ENCODE measurements at regions not wholly inside any gene's neighbourhood (a gene's known extent, or its start where the extent isn't known, plus 50 kb on each side); places are given as distances from the start of the nearest gene placed in this dataset.

- H3K27ac ChIP-seq (ENCODE audit: insufficient read depth, low read length), result no peak overlapping the region
- no peaks in the 10 kb centered on the region for H3K79me1 ChIP-seq (ENCODE audit: low read depth in 1 of 2, low read length in 2 of 2)
- intact Hi-C loops (cut with micrococcal nuclease), result no loop called here
- H2AK9ac ChIP-seq (replicated peaks; ENCODE audit: low read depth, low read length, poor library complexity), result no peak overlapping the region
- no peak for DNase-seq
- H3K4ac ChIP-seq (ENCODE audit: low read depth, low read length), result no peak overlapping the region
- no peaks in the 10 kb centered on the region for H3K27me3 ChIP-seq (ENCODE audit: control insufficient read depth, insufficient read depth, low read length)
- TF ChIP-seq NFE2L2 (IDR thresholded peaks at IDR 0.05; ENCODE audit: low read depth, low read length) (no peak), MXI1 (IDR thresholded peaks at IDR 0.05; ENCODE audit: borderline replicate concordance, low read depth, low read length) (no peak), MAFK (IDR thresholded peaks at IDR 0.05; ENCODE audit: low read depth, low read length) (no peak), CTCF (conservative IDR thresholded peaks at IDR 0.05; ENCODE audit: low read depth, low read length) (no peak), CEBPB (IDR thresholded peaks at IDR 0.05; ENCODE audit: low read depth, low read length) (no peak), CHD1 (IDR thresholded peaks at IDR 0.05; ENCODE audit: low read depth, low read length) (no peak), FOS (IDR thresholded peaks at IDR 0.05; ENCODE audit: low read depth, low read length) (no peak), ELK1 (IDR thresholded peaks at IDR 0.05; ENCODE audit: borderline replicate concordance, low read depth, low read length) (no peak), RAD21 (IDR thresholded peaks at IDR 0.05; ENCODE audit: low read length) (no peak), BHLHE40 (IDR thresholded peaks at IDR 0.05; ENCODE audit: low read depth, low read length) (no peak), USF2 (IDR thresholded peaks at IDR 0.05; ENCODE audit: low read depth, low read length) (no peak), SMC3 (IDR thresholded peaks at IDR 0.05; ENCODE audit: low read depth, low read length) (no peak), MAZ (IDR thresholded peaks at IDR 0.05; ENCODE audit: borderline replicate concordance, low read depth, low read length) (no peak)
- H2BK15ac ChIP-seq (ENCODE audit: low read depth, low read length), result no peak overlapping the region
- POLR2A ChIA-PET (ENCODE audit: unreplicated experiment), result no interaction called here
- H3K4me1 ChIP-seq (ENCODE audit: control insufficient read depth, insufficient read depth, low read length), result no peaks in the 10 kb centered on the region
- BruUV-seq (replicated peaks), result no TSS peak
- H4K8ac ChIP-seq (ENCODE audit: low read depth in 2 of 2, low read length in 2 of 2), result no peak overlapping the region
- no peak overlapping the region for H3K4me2 ChIP-seq (ENCODE audit: low read depth, low read length)
- H3K9me3 ChIP-seq (ENCODE audit: control insufficient read depth, insufficient read depth, low read length), result peaks cover 26% of the 10 kb centered on the region
- 65% methylated on average over 2 of the region's 4 CpGs; no CpG with 5 or more reads in 1 of the 2 experiments for WGBS, 2 experiments (ENCODE audit: extremely low coverage in 2 of 2, insufficient read length in 1 of 2)
- no peaks in the 10 kb centered on the region for H4K20me1 ChIP-seq (ENCODE audit: insufficient read depth, low read length)
- no peak overlapping the region for H3K23ac ChIP-seq (ENCODE audit: low read depth, low read length)
- no peak overlapping the region for H2BK5ac ChIP-seq (ENCODE audit: low read depth, low read length, poor library complexity, severe bottlenecking)
- in situ Hi-C loops (cut with MboI; ENCODE audit: low sequenced_read_pairs), result no loop called here
- H2AK5ac ChIP-seq (ENCODE audit: low read depth, low read length), result no peak overlapping the region
- H2BK20ac ChIP-seq (ENCODE audit: low read depth, low read length), result no peak overlapping the region
- no peaks in the 10 kb centered on the region for H3K9me1 ChIP-seq (ENCODE audit: insufficient read depth, low read length)
- no peak for ATAC-seq (ENCODE audit: low read depth)
- no peak overlapping the region for H2AFZ ChIP-seq (replicated peaks; ENCODE audit: low read length, poor library complexity)
- H3K4me3 ChIP-seq (ENCODE audit: insufficient read depth, low read depth, low read length), result no peak overlapping the region
- no peak overlapping the region for H3K9ac ChIP-seq (ENCODE audit: low read depth, low read length)
- no peak overlapping the region for H3K56ac ChIP-seq (ENCODE audit: extremely low read depth, insufficient read depth, low read length)
- CTCF ChIA-PET, result no interaction called here
- H4K5ac ChIP-seq (ENCODE audit: low read depth, low read length), result no peak overlapping the region
- dilution Hi-C loops (cut with HindIII; ENCODE audit: low sequenced_read_pairs, unreplicated experiment), result no loop called here
- H3K18ac ChIP-seq (ENCODE audit: low read depth, low read length), result no peak overlapping the region
- no peak overlapping the region for H2BK120ac ChIP-seq (ENCODE audit: low read depth, low read length)
- H3K14ac ChIP-seq (replicated peaks; ENCODE audit: low read depth, low read length), result no peak overlapping the region
- no peak overlapping the region for H4K91ac ChIP-seq (ENCODE audit: insufficient read depth, low read depth, low read length)
- no peaks in the 10 kb centered on the region for H3K36me3 ChIP-seq (ENCODE audit: control insufficient read depth, insufficient read depth, low read length)
Measured at GRCh38 chr6:164246082-164246481, 831.6 kb downstream of the QKI start.

All from IMR-90 (cell line).